ENCODE measurements at regions not wholly inside any gene's neighbourhood (a gene's known extent, or its start where the extent isn't known, plus 50 kb on each side); places are given as distances from the start of the nearest gene placed in this dataset.

- WGBS, 4 donors = 81 to 91% (median 89%) methylated on average over 3 of the region's 3 CpGs
- Histone ChIP-seq H3K36me3 (replicated peaks in 1 of 2) (no peaks in the 10 kb centered on the region), H3K4me3 (no peak overlapping the region), H3K27me3 (no peaks in the 10 kb centered on the region), H3K4me1 (replicated peaks in 1 of 2) (no peaks in the 10 kb centered on the region), H3K9me3 (replicated peaks in 1 of 3) (no peaks in the 10 kb centered on the region), H3K27ac (no peak overlapping the region)
- intact Hi-C loops (cut with DNase I) = no loop called here
- TF ChIP-seq POLR2A (IDR thresholded peaks at IDR 0.05) = no peak
- TF ChIP-seq, protein P1, sequence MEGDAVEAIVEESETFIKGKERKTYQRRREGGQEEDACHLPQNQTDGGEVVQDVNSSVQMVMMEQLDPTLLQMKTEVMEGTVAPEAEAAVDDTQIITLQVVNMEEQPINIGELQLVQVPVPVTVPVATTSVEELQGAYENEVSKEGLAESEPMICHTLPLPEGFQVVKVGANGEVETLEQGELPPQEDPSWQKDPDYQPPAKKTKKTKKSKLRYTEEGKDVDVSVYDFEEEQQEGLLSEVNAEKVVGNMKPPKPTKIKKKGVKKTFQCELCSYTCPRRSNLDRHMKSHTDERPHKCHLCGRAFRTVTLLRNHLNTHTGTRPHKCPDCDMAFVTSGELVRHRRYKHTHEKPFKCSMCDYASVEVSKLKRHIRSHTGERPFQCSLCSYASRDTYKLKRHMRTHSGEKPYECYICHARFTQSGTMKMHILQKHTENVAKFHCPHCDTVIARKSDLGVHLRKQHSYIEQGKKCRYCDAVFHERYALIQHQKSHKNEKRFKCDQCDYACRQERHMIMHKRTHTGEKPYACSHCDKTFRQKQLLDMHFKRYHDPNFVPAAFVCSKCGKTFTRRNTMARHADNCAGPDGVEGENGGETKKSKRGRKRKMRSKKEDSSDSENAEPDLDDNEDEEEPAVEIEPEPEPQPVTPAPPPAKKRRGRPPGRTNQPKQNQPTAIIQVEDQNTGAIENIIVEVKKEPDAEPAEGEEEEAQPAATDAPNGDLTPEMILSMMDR (IDR thresholded peaks at IDR 0.05) = no peak
- no peak for DNase-seq
Observed at GRCh38 chr7:11950942-11951341, 118.9 kb upstream of the THSD7A start.

- no peaks in the 10 kb centered on the region for H3K9me3 ChIP-seq (replicated peaks in 1 of 3)
- 86 to 97% (median 90%) methylated on average over 3 of the region's 3 CpGs for WGBS, 4 donors
- H3K4me1 ChIP-seq (replicated peaks in 1 of 2) = no peaks in the 10 kb centered on the region
- no peak overlapping the region for H3K4me3 ChIP-seq
- TF ChIP-seq, protein P1 (IDR thresholded peaks at IDR 0.05) = no peak
- TF ChIP-seq POLR2A (IDR thresholded peaks at IDR 0.05) = no peak
- H3K27ac ChIP-seq = no peak overlapping the region
- intact Hi-C loops (cut with DNase I) = no loop called here
- DNase-seq = no peak
- no peaks in the 10 kb centered on the region for H3K36me3 ChIP-seq (replicated peaks in 1 of 2)
- H3K27me3 ChIP-seq = no peaks in the 10 kb centered on the region
Observed at GRCh38 chr7:11951909-11952308, 119.9 kb upstream of the THSD7A start.

DNA sequence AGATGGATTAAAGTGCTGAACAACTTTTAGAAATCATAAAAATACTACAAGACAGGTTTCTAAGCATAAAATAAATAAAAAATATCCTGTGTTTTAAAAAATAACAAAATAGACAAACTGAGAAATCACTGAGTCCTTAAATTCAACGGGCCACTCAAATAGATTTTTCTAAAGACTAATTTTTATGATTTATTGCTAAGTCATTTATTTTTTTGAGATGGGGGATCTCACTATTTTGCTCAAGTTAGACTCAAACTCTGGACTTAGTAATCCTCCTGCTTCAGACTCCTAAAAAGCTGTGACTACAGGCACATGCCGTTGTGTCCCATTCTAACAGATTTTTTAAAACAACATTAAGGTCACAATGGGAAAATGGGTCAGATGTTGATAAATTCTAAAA is 121.0 kb upstream of the THSD7A start:
- 45 to 93% (median 71%) methylated on average over 2 of the region's 2 CpGs for WGBS, 4 donors
- H3K4me3 ChIP-seq = no peak overlapping the region
- no peak overlapping the region for H3K27ac ChIP-seq
- intact Hi-C loops (cut with DNase I) = no loop called here
- DNase-seq = no peak
- TF ChIP-seq, protein P1 (IDR thresholded peaks at IDR 0.05) = no peak
- no peak for TF ChIP-seq POLR2A (IDR thresholded peaks at IDR 0.05)
- no peaks in the 10 kb centered on the region for H3K36me3 ChIP-seq (replicated peaks in 1 of 2)
- H3K4me1 ChIP-seq (replicated peaks in 1 of 2) = no peaks in the 10 kb centered on the region
- no peaks in the 10 kb centered on the region for H3K9me3 ChIP-seq (replicated peaks in 1 of 3)
- no peaks in the 10 kb centered on the region for H3K27me3 ChIP-seq

DNA sequence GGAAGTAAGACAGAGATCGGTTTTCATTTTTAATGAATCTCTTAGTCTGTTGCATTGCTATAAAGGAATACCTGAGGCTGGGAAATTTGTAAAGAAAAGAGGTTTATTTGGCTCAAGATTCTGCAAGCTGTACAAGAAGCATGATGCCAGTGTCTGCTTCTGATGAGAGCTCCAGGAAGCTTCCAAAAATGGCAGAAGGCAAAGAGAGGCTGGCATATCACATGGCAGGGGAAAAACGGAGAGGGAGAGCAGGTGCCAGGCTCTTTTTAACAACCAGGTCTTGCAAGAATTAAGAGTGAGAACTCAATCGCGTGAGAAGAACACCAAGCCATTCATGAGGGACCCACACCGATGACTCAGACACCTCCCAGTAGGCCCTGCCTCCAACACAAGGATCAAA is 125.0 kb upstream of the THSD7A start:
- Histone ChIP-seq H3K4me3 (no peak overlapping the region), H3K9me3 (replicated peaks in 1 of 3) (no peaks in the 10 kb centered on the region), H3K36me3 (replicated peaks in 1 of 2) (no peaks in the 10 kb centered on the region), H3K27me3 (no peaks in the 10 kb centered on the region), H3K4me1 (replicated peaks in 1 of 2) (no peaks in the 10 kb centered on the region), H3K27ac (no peak overlapping the region)
- intact Hi-C loops (cut with DNase I) = no loop called here
- 68 to 90% (median 86%) methylated on average over 5 of the region's 5 CpGs for WGBS, 4 donors
- TF ChIP-seq, protein P1 (IDR thresholded peaks at IDR 0.05) = no peak
- no peak for TF ChIP-seq POLR2A (IDR thresholded peaks at IDR 0.05)
- no peak for DNase-seq

All from adrenal gland (tissue), 9 donors.